NCI-H446 treated with DMSO at 0.1 percent for 48 hours (cell line): ENCODE measurements at regions not wholly inside any gene's neighbourhood (a gene's known extent, or its start where the extent isn't known, plus 50 kb on each side); places are given as distances from the start of the nearest gene placed in this dataset.

Experiments used
- DNase-seq: peaks from one replicate; lab custom pipeline; 2025; lab: John Stamatoyannopoulos, UW

- DNase-seq: no peak
Measured at GRCh38 chr17:33778505-33779233, 476.4 kb upstream of the CCL2 start.

DNA sequence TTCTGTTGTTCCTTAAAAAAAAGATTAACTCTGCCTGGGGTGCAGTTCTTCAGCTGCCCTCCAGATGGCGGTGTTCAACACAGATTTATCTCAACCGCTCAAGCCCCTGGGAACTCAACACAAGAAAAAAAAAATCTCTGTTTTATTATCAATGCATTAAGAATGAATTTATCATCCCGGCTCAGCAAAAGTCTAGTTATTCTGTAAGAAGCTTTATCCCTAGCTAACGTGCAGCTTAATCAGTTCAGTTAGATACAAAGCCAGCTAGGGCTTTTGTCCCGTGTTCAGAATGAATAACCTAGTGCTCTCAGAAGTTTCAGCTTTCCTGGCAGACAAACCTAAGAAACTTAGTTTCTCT, 475.9 kb upstream of the CCL2 start:
- DNase-seq: peak; percentile 10

- no peak for DNase-seq
Measured at GRCh38 chr17:33785281-33785680, 469.8 kb upstream of the CCL2 start.

DNA sequence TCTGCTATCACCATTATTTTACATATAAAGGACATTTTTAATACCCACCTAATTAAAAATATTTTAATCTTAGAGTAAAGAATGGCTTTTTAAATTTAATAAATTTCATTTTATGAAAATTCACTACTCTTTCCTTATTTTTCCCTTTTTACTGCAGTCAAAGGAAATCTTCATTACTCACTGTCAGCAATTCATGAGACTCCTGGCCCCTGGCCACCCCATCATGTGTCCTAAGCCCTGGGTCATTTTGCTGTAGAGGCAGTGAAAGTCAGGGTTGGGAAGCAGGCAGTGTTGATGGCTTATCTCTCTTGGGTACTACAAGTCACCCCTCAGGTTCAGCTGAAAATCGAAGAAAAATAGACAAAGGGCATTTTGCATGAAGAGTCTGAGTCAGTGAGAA, 468.6 kb upstream of the CCL2 start:
- DNase-seq: no peak

DNA sequence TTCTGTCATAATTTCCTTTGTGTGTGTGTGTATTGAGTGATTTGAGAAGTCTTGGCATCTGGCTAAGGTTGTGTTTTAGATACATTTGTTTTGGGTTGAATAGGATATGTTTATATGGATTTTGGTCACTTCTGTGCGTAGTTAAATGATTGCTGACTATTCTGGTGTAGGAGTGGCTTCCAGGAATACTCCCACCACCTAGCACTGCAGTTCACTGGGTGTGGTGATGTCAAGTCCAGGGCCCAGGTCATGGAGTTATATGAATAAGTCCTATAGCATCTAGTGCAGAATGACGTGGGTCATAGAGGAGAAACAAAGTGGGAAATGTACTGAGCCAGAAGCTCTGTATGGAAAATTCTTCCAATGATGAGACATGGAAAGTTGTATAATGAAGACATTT, 465.4 kb upstream of the CCL2 start:
- no peak for DNase-seq

DNA sequence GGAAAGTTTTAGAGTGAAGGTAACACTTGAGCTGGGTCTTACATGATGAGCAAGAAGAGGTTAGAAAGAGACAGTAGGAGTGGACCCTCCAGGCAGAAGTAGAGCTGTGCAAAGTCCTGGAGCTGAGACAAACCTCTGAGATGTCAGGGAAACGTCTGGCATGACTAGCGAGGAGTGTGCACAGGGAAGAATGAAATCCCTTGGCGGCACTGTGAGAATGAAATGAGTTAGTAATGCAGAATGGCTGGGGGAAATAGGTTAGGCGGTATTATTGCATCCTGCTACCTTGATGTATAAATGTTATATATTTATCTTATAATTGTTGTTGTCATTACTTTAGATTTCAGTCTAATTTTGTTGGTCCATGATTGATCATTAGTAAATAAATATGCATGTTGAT, 457.9 kb upstream of the CCL2 start:
- DNase-seq: no peak

DNA sequence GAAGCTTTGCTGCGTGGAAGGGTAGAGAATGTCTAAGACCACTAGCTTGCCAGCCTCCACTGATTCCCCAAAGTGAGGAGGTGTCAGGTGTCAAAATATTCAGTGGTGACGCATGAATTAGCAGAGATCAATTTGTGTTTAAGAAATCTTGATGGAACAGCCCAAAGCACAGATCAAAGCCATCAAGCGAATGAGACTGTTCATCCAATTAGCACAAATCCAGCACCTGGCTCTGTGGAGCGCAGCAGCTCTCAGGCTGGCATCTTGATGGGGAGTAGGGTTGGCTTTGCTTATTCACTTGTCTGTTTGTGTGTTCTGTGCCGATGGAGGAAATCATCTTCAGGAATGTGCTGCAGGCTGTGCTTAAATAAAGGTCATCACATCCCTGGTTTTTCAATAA, 456.8 kb upstream of the CCL2 start:
- DNase-seq: no peak

DNA sequence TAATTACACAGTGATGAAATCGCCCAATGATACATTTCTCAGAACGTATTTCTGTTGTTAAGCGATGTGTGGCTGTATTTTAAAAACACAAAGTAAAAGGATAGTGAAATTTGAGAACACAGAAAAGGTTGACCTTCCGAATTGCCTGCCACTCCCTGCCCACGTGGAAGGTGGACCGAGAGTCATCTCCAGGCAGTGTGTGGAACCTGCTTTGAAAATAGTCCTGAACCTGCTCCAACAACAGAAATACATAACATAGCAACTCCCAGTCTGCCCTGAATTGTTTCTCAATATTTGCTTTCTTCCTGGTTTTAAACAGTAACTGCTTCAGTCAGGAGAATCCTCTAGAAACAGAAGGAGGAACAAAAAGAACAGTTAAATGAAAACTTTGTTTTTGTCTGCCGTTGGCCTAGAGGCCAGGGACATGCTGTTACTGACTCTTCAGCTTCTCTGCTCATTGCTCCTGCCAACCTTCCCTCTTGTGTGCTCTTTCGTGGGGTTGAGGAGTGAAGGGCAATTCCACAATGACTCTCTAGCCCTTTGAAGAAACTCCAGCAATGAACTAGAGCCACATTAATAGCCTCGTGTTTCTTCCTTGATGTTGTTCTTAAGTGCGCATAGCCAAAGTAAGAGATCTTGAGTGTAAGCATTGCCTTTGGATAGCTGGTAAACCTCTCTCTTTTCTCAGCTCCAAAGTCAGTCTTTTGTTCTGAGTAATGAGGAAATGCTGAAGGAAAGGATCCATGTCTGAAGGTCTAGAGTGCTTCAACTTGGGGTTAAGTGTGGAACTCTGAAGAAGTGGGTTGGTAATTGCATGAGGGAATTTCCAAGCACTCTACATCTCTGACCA, 452.5 kb upstream of the CCL2 start:
- no peak for DNase-seq

DNA sequence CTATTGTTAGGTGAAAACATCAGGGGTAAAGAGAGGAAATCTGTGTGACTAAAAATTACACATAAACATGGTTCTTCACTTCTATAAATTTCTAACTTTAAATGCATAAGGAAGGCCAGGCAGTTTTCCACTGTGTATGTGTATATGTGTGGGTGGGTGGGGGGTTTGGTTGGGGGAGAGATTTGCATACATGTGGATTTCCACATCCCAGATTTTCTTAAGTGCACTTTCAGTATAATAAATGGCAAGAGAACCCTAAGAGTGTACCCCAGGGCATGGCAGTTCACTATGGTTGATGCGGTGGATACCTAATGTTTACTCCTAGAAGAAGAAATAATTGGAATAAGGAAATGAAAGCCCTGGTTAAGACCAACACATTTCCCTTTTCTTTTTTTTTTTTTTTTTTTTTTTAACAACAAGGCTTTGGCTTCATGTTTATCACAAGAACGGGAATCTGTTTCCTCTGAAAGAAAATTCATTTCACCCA, 451.8 kb upstream of the CCL2 start:
- DNase-seq: no peak

DNA sequence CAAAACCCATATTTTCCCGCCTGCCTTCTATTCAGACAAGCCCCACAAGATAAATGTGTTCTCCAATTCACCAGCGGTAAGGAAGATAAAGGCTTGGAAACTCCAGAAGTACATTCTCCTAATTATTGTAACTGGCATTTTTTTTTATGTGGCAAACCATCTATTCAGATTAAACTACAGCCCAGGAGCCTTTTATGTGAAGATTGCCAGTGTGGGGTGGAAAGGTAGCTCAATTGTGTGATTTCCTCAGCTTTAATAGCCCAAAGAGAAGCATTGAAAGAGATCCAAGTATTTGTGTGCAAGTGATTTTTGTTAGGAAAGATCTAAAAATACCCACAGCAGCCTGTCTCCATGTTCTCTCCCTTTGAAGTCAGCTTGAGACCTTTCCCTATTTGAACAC, 451.4 kb upstream of the CCL2 start:
- DNase-seq: no peak

GRCh38 chr17:33804401-33804800, 450.7 kb upstream of the CCL2 start:
- no peak for DNase-seq

DNA sequence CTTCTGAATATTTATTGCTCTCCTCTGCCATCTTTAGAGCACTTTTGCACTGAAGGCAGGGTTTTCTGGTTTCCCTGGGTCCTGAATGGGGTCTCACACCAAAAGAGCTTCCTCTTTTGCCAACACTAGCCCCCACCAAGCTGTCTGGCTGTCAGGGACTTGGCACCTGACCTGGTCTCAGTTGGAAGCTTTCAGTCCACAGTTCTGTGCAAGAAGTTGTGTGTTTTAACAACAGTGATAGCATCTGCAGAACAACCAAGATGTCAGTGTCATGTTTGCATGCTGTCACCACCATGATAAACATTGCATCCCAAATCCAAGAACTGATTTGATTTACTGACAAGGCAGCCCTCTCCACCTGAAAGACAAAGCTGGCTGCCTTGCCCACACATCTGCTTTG, 448.5 kb upstream of the CCL2 start:
- no peak for DNase-seq

- no peak for DNase-seq
Measured at GRCh38 chr17:33809748-33810147, 445.3 kb upstream of the CCL2 start.

GRCh38 chr17:33811004-33811760, 443.9 kb upstream of the CCL2 start:
- DNase-seq: no peak

- no peak for DNase-seq
Measured at GRCh38 chr17:33811984-33812577, 443.0 kb upstream of the CCL2 start.

DNA sequence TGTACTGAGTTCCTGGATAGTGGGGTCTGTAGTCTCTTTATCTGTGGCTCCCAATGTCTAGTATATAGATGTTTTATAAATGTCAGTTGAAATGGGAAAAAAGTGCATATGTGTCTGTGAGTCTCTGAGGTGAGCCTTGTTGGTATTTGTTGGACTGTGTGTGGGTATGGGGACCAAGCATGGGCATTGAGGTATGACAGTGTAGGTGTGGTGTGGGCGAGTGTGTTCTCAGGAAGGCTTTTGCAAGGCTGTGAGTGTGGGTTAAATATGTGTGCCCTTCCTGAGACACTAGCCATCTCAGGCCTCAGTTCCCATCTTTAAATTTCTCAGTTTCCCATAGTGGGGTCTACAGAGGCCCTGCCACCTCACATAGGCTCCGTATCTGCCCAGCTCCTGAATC, 440.2 kb upstream of the CCL2 start:
- DNase-seq: no peak

- DNase-seq: no peak
Measured at GRCh38 chr17:33816036-33816435, 439.0 kb upstream of the CCL2 start.

- no peak for DNase-seq
Measured at GRCh38 chr17:33816842-33817617, 438.1 kb upstream of the CCL2 start.

DNA sequence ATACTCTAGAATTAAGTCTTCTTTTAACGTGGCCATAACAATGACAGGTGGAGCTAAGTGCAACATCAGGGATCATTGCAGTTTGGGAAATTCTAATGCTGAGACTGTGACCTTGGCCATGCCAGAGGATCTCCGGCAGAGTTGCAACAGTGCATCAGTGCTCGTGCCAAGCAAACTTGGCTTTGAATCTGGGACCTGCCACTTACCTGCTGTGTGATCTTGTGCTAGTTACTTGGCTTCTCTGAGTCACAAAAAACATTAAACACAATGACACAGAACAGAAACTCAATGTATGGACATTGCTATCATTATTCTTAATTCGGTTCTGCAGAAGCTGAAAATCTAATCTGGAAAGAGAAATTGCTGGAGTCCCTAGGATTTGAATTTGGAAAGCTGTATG, 435.5 kb upstream of the CCL2 start:
- no peak for DNase-seq

DNA sequence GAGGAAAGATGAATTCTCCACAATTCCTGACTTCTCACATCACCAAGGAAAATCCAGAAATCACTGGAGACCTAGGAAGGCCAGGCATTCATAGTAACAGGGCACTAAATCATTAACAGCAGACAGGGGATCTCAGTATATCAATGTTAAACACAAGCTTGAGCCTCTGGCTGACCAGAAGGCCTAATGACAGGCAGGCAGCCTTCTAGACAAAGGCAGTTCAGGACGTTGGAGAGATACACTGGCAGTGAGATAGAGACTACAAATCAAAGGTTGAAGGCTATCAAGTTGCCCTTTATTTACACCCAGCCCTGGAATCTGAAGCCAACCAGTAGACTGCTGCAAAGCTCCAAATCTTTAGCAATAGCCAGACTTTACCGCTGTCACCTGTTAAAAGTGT, 422.8 kb upstream of the CCL2 start:
- no peak for DNase-seq

DNA sequence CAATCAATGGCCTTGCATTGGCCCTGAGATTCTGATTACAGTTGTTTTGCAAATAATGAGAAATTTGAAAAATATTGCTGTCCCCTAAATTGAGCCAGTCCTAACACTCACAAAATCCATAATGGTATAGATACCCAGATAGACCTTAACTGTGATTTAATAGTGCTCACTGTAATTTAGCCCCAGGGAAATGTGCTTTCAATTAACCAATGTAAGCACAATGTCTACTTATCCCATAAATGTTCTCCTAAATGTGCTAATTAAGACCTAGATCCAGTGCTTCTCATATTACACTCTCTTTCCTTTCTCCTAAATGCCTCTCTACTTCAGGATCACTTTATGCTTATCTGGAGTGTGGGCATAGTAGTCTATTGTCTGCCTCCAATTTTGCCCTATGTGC, 417.8 kb upstream of the CCL2 start:
- no peak for DNase-seq

GRCh38 chr17:33838281-33838680, 416.8 kb upstream of the CCL2 start:
- no peak for DNase-seq
